Activated naive CD4-positive, alpha-beta T cell treated with anti-CD3 and anti-CD28 coated beads for 36 hours (primary cell): ENCODE measurements at regions not wholly inside any gene's neighbourhood (a gene's known extent, or its start where the extent isn't known, plus 50 kb on each side); places are given as distances from the start of the nearest gene placed in this dataset.
A peak's percentile ranks its signal among the peaks of the same experiment; 100 is the strongest.

Experiments used
- CTCF ChIA-PET: fragments of 350-600 bp; sonication (Branson Sonifier 250); formaldehyde crosslinking; loops from one replicate; lab custom pipeline; 2021; ENCODE audit warnings: antibody characterized with exemption; lab: Charles Lee
- DNase-seq: peaks from one replicate; pipeline ENCODE4 v3.0.0-alpha.2; 2020
- H3K27ac Mint-ChIP-seq: one replicate; pipeline ENCODE4 v1.8.0; 2021; ENCODE audit warnings: mild to moderate bottlenecking, mixed read lengths
- H3K27me3 Mint-ChIP-seq: one replicate; pipeline ENCODE4 v1.8.0; 2021; ENCODE audit warnings: low read depth, mixed read lengths
- H3K36me3 Mint-ChIP-seq: one replicate; pipeline ENCODE4 v1.8.0; 2021; ENCODE audit warnings: low read depth, mixed read lengths
- H3K4me1 Mint-ChIP-seq: one replicate; pipeline ENCODE4 v1.8.0; 2021; ENCODE audit warnings: low read depth, mixed read lengths
- H3K4me3 Mint-ChIP-seq: one replicate; pipeline ENCODE4 v1.8.0; 2021; ENCODE audit warnings: mild to moderate bottlenecking, moderate library complexity, mixed read lengths
- H3K9me3 Mint-ChIP-seq: one replicate; pipeline ENCODE4 v1.8.0; 2021; ENCODE audit warnings: mixed read lengths
- intact Hi-C: fragments of 100-400 bp; cut with micrococcal nuclease; formaldehyde crosslinking; loops from one replicate; pipeline ENCODE4 v1.15.1; 2023

GRCh38 chr12:24615967-24616411, 332.9 kb downstream of the BCAT1 start:
- peaks cover 7% of the 10 kb centered on the region for H3K9me3 Mint-ChIP-seq
- no peaks in the 10 kb centered on the region for H3K4me1 Mint-ChIP-seq
- no peak overlapping the region for H3K4me3 Mint-ChIP-seq
- DNase-seq, result no peak
- intact Hi-C loops, result no loop called here
- peaks cover 2% of the 10 kb centered on the region for H3K27me3 Mint-ChIP-seq
- no peak overlapping the region for H3K27ac Mint-ChIP-seq
- H3K36me3 Mint-ChIP-seq, result no peaks in the 10 kb centered on the region
- CTCF ChIA-PET, result no interaction called here

GRCh38 chr12:24608637-24609285, 340.1 kb downstream of the BCAT1 start:
- Mint-ChIP-seq H3K4me3 (no peak overlapping the region), H3K4me1 (no peaks in the 10 kb centered on the region), H3K36me3 (no peaks in the 10 kb centered on the region), H3K9me3 (peaks cover 4% of the 10 kb centered on the region), H3K27ac (no peak overlapping the region), H3K27me3 (no peaks in the 10 kb centered on the region)
- intact Hi-C loops, result no loop called here
- CTCF ChIA-PET, result interaction anchor here (0.6 kb wide), 1 partner anchor 85 kb away, joined by 3 read pairs; no protein-coding TSS in a partner anchor
- no peak for DNase-seq

GRCh38 chr12:24608108-24608507, 340.8 kb downstream of the BCAT1 start:
- H3K27me3 Mint-ChIP-seq, result no peaks in the 10 kb centered on the region
- DNase-seq, result no peak
- H3K27ac Mint-ChIP-seq, result no peak overlapping the region
- H3K4me1 Mint-ChIP-seq, result no peaks in the 10 kb centered on the region
- H3K36me3 Mint-ChIP-seq, result no peaks in the 10 kb centered on the region
- intact Hi-C loops, result no loop called here
- no peak overlapping the region for H3K4me3 Mint-ChIP-seq
- CTCF ChIA-PET, result interaction anchor here (0.6 kb wide), 1 partner anchor 369 kb away, joined by 3 read pairs; no protein-coding TSS in a partner anchor
- H3K9me3 Mint-ChIP-seq, result peaks cover 4% of the 10 kb centered on the region

- Mint-ChIP-seq H3K9me3 (peaks cover 4% of the 10 kb centered on the region), H3K4me3 (no peak overlapping the region), H3K27me3 (no peaks in the 10 kb centered on the region), H3K36me3 (no peaks in the 10 kb centered on the region), H3K27ac (no peak overlapping the region), H3K4me1 (peaks cover under 1% of the 10 kb centered on the region)
- no peak for DNase-seq
- CTCF ChIA-PET, result no interaction called here
- intact Hi-C loops, result no loop called here
These were observed 343.0 kb downstream of the BCAT1 start for GRCh38 chr12:24605916-24606315.

GRCh38 chr12:24605466-24605865, 343.4 kb downstream of the BCAT1 start:
- Mint-ChIP-seq H3K27me3 (no peaks in the 10 kb centered on the region), H3K4me1 (peaks cover 2% of the 10 kb centered on the region), H3K27ac (no peak overlapping the region), H3K36me3 (no peaks in the 10 kb centered on the region), H3K4me3 (no peak overlapping the region), H3K9me3 (peaks cover 4% of the 10 kb centered on the region)
- CTCF ChIA-PET, result no interaction called here
- DNase-seq, result no peak
- intact Hi-C loops, result no loop called here

GRCh38 chr12:24603371-24603770, 345.5 kb downstream of the BCAT1 start:
- CTCF ChIA-PET, result no interaction called here
- intact Hi-C loops, result no loop called here
- Mint-ChIP-seq H3K27ac (no peak overlapping the region), H3K9me3 (peaks cover 4% of the 10 kb centered on the region), H3K27me3 (peaks cover 2% of the 10 kb centered on the region), H3K4me1 (peaks cover 2% of the 10 kb centered on the region), H3K36me3 (no peaks in the 10 kb centered on the region), H3K4me3 (no peak overlapping the region)
- DNase-seq, result no peak

GRCh38 chr12:24600996-24601395, 347.9 kb downstream of the BCAT1 start:
- DNase-seq, result no peak
- Mint-ChIP-seq H3K4me3 (no peak overlapping the region), H3K27ac (peak overlapping the region; percentile 41), H3K36me3 (no peaks in the 10 kb centered on the region), H3K27me3 (peaks cover 7% of the 10 kb centered on the region), H3K4me1 (peaks cover 2% of the 10 kb centered on the region), H3K9me3 (no peaks in the 10 kb centered on the region)
- intact Hi-C loops, result loop anchor here (1.0 to 2.0 kb wide), 3 partner anchors 108 to 238 kb away; no protein-coding TSS in a partner anchor
- CTCF ChIA-PET, result no interaction called here

GRCh38 chr12:24600551-24600950, 348.4 kb downstream of the BCAT1 start:
- Mint-ChIP-seq H3K4me3 (no peak overlapping the region), H3K36me3 (no peaks in the 10 kb centered on the region), H3K27me3 (peaks cover 7% of the 10 kb centered on the region), H3K9me3 (no peaks in the 10 kb centered on the region), H3K27ac (peak overlapping the region; percentile 41), H3K4me1 (peaks cover 2% of the 10 kb centered on the region)
- DNase-seq, result peak; percentile 11
- intact Hi-C loops, result loop anchor here (2.0 kb wide), 1 partner anchor 108 kb away; no protein-coding TSS in a partner anchor
- CTCF ChIA-PET, result no interaction called here

- CTCF ChIA-PET, result no interaction called here
- Mint-ChIP-seq H3K4me3 (no peak overlapping the region), H3K9me3 (no peaks in the 10 kb centered on the region), H3K4me1 (peaks cover 2% of the 10 kb centered on the region), H3K27ac (peak overlapping the region; percentile 30), H3K27me3 (peaks cover 7% of the 10 kb centered on the region), H3K36me3 (no peaks in the 10 kb centered on the region)
- DNase-seq, result no peak
- intact Hi-C loops, result loop anchor here (2.0 to 5.0 kb wide), 2 partner anchors 109 to 178 kb away; no protein-coding TSS in a partner anchor
These were observed 349.2 kb downstream of the BCAT1 start for GRCh38 chr12:24599736-24600135.

- CTCF ChIA-PET, result interaction anchor here (1.5 kb wide), 1 partner anchor 11 kb away, joined by 3 read pairs; no protein-coding TSS in a partner anchor
These were observed 351.3 kb downstream of the BCAT1 start for GRCh38 chr12:24597580-24597979.

GRCh38 chr12:24596768-24597388, 352.0 kb downstream of the BCAT1 start:
- no peak overlapping the region for H3K4me3 Mint-ChIP-seq
- CTCF ChIA-PET, result interaction anchor here (1.5 kb wide), 1 partner anchor 10 kb away, joined by 3 read pairs; no protein-coding TSS in a partner anchor
- no peak overlapping the region for H3K27ac Mint-ChIP-seq
- no peak for DNase-seq
- H3K36me3 Mint-ChIP-seq, result no peaks in the 10 kb centered on the region
- H3K4me1 Mint-ChIP-seq, result peaks cover 2% of the 10 kb centered on the region
- no peaks in the 10 kb centered on the region for H3K9me3 Mint-ChIP-seq
- intact Hi-C loops, result loop anchor here (5.0 kb wide), 1 partner anchor 180 kb away; no protein-coding TSS in a partner anchor
- H3K27me3 Mint-ChIP-seq, result peaks cover 7% of the 10 kb centered on the region

More at GRCh38 chr12:24597580-24597979, 351.3 kb downstream of the BCAT1 start:
- Mint-ChIP-seq H3K9me3 (no peaks in the 10 kb centered on the region), H3K27me3 (peaks cover 7% of the 10 kb centered on the region), H3K36me3 (no peaks in the 10 kb centered on the region), H3K4me1 (peaks cover 2% of the 10 kb centered on the region), H3K4me3 (no peak overlapping the region), H3K27ac (no peak overlapping the region)
- intact Hi-C loops, result loop anchor here (5.0 kb wide), 1 partner anchor 180 kb away; no protein-coding TSS in a partner anchor
- no peak for DNase-seq

GRCh38 chr12:24595652-24596235, 353.2 kb downstream of the BCAT1 start:
- CTCF ChIA-PET, result no interaction called here
- no peak for DNase-seq
- intact Hi-C loops, result loop anchor here (5.0 kb wide), 1 partner anchor 182 kb away; no protein-coding TSS in a partner anchor

More at GRCh38 chr12:24595652-24596235, 353.2 kb downstream of the BCAT1 start:
- Mint-ChIP-seq H3K4me1 (no peaks in the 10 kb centered on the region), H3K36me3 (no peaks in the 10 kb centered on the region), H3K27me3 (peaks cover 7% of the 10 kb centered on the region), H3K4me3 (no peak overlapping the region), H3K27ac (no peak overlapping the region), H3K9me3 (no peaks in the 10 kb centered on the region)
